ENCODE measurements at regions not wholly inside any gene's neighbourhood (a gene's known extent, or its start where the extent isn't known, plus 50 kb on each side); places are given as distances from the start of the nearest gene placed in this dataset.

DNA sequence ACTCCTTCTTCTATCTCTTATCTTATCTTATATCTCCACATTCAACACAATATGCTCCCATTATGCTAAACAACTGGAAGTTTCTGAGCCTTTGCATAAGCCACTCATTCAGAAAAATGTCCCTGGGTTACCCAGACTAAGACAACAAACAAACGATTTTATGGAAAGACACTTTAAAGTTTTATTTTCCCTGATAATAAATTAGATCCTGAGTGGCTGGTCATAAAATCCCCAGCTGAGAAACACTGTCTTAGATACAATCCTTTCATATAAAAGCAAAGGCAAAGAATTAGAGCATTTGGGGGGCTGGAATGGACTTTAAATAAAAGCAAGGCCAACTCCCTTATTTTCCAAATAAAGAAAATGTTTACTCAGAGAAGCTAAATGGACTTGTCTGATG is 322.3 kb downstream of the GBE1 start:
- TF ChIP-seq, protein P1, sequence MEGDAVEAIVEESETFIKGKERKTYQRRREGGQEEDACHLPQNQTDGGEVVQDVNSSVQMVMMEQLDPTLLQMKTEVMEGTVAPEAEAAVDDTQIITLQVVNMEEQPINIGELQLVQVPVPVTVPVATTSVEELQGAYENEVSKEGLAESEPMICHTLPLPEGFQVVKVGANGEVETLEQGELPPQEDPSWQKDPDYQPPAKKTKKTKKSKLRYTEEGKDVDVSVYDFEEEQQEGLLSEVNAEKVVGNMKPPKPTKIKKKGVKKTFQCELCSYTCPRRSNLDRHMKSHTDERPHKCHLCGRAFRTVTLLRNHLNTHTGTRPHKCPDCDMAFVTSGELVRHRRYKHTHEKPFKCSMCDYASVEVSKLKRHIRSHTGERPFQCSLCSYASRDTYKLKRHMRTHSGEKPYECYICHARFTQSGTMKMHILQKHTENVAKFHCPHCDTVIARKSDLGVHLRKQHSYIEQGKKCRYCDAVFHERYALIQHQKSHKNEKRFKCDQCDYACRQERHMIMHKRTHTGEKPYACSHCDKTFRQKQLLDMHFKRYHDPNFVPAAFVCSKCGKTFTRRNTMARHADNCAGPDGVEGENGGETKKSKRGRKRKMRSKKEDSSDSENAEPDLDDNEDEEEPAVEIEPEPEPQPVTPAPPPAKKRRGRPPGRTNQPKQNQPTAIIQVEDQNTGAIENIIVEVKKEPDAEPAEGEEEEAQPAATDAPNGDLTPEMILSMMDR (IDR thresholded peaks at IDR 0.05): no peak
- no peak for TF ChIP-seq POLR2A (IDR thresholded peaks at IDR 0.05)
- H3K27me3 ChIP-seq: no peaks in the 10 kb centered on the region
- H3K4me1 ChIP-seq (replicated peaks in 1 of 2): no peaks in the 10 kb centered on the region
- 27 to 39% (median 33%) methylated on average over 1 of the region's 1 CpG for WGBS, 4 donors
- no peak overlapping the region for H3K27ac ChIP-seq
- no peak for DNase-seq
- no peak overlapping the region for H3K4me3 ChIP-seq
- H3K36me3 ChIP-seq (replicated peaks in 1 of 2): no peaks in the 10 kb centered on the region
- no peaks in the 10 kb centered on the region for H3K9me3 ChIP-seq (replicated peaks in 1 of 3)
- intact Hi-C loops (cut with DNase I): no loop called here

DNA sequence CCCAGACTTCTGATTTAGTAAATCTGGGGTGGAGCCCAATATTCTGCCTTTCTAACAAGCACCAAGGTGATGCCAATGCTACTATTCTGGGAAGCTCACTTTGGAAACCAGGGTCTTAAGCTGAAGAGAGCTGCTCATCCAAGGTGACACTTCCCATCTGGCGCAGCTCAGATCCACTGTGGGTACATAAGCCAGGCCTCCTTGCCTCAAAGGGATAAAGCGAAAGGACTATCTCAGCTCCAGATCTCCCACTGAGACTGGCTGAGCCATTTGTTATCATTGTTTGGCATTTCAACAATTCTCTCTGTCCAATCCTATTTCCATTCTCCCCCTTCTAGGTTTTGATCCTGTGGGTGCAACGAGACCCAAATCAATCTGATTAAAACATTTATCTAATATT is 323.8 kb downstream of the GBE1 start:
- Histone ChIP-seq H3K36me3 (replicated peaks in 1 of 2) (no peaks in the 10 kb centered on the region), H3K27me3 (no peaks in the 10 kb centered on the region), H3K4me1 (replicated peaks in 1 of 2) (no peaks in the 10 kb centered on the region), H3K9me3 (replicated peaks in 1 of 3) (no peaks in the 10 kb centered on the region), H3K4me3 (no peak overlapping the region), H3K27ac (no peak overlapping the region)
- no peak for DNase-seq
- intact Hi-C loops (cut with DNase I): no loop called here
- WGBS, 4 donors: 72 to 82% (median 81%) methylated on average over 3 of the region's 3 CpGs
- no peak for TF ChIP-seq POLR2A (IDR thresholded peaks at IDR 0.05)
- TF ChIP-seq, protein P1 (IDR thresholded peaks at IDR 0.05): no peak

DNA sequence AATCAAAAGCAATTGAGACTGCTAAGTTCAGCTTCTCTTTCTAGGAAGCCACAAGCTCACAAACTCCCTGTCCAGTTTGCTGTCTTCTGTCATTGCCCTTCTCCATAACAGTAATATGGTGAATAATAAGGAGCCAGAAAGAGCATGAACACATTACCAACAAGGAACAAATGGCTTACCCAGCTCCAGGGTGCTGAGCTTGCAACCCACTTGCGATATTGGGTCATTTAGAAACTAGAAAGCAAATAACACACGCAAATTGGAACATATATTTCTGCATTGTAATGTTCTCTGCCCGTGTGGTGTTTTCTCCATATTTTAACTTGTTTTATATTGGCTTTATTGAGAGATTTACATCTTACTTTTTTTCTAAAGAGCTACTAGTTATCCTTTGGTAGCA is 325.3 kb downstream of the GBE1 start:
- H3K4me3 ChIP-seq: no peak overlapping the region
- DNase-seq: no peak
- TF ChIP-seq, protein P1 (IDR thresholded peaks at IDR 0.05): no peak
- TF ChIP-seq POLR2A (IDR thresholded peaks at IDR 0.05): no peak

DNA sequence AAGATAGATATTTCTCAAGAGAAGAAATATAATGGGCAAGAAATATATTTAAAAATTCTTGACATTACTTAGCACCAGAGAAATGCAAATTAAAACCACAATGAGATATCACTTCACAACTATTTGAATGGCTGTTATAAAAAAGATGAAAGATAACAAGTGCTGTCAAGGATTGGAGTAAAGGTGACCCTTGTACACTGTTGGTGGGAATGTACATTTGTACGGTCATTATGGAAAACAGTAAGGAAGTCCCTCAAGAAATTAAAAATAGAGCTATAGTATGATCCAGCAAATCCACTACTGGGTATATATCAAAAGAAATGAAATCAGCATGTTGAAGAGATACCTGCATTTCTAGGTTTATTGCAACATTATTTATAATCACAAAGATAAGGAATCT is 326.4 kb downstream of the GBE1 start:
- intact Hi-C loops (cut with DNase I): no loop called here
- TF ChIP-seq, protein P1 (IDR thresholded peaks at IDR 0.05): no peak
- no peak for TF ChIP-seq POLR2A (IDR thresholded peaks at IDR 0.05)

More for the DNA sequence above, 325.3 kb downstream of the GBE1 start:
- intact Hi-C loops (cut with DNase I): no loop called here
- WGBS, 4 donors: 81 to 92% (median 86%) methylated on average over 3 of the region's 3 CpGs
- Histone ChIP-seq H3K27me3 (no peaks in the 10 kb centered on the region), H3K4me1 (replicated peaks in 1 of 2) (no peaks in the 10 kb centered on the region), H3K36me3 (replicated peaks in 1 of 2) (no peaks in the 10 kb centered on the region), H3K27ac (no peak overlapping the region), H3K9me3 (replicated peaks in 1 of 3) (no peaks in the 10 kb centered on the region)

More for the DNA sequence above, 326.4 kb downstream of the GBE1 start:
- no peak for DNase-seq
- H3K4me3 ChIP-seq: no peak overlapping the region
- no peaks in the 10 kb centered on the region for H3K4me1 ChIP-seq (replicated peaks in 1 of 2)
- no peak overlapping the region for H3K27ac ChIP-seq
- H3K36me3 ChIP-seq (replicated peaks in 1 of 2): no peaks in the 10 kb centered on the region
- no peaks in the 10 kb centered on the region for H3K27me3 ChIP-seq
- no peaks in the 10 kb centered on the region for H3K9me3 ChIP-seq (replicated peaks in 1 of 3)
- 69 to 83% (median 81%) methylated on average over 1 of the region's 1 CpG for WGBS, 4 donors
